Liver (tissue), 8 donors: ENCODE measurements at regions not wholly inside any gene's neighbourhood (a gene's known extent, or its start where the extent isn't known, plus 50 kb on each side); places are given as distances from the start of the nearest gene placed in this dataset.

Experiments used
- DNase-seq: peaks from one replicate; pipeline ENCODE4 v3.0.0-alpha.2; 2017; ENCODE audit warnings: low spot score
- H3K27ac ChIP-seq, 2 donors: one replicate each; pipeline ENCODE4 v1.7.0; 2013; ENCODE audit warnings: inconsistent platforms in 2 of 2, low read length in 2 of 2, control low read depth in 1 of 2, low read depth in 1 of 2, mild to moderate bottlenecking in 1 of 2
- H3K27me3 ChIP-seq, 4 donors: one replicate each; pipeline versions ENCODE4 v1.6.1 to v1.7.0; 2013; ENCODE audit warnings: low read length in 3 of 4, inconsistent platforms in 1 of 4, mild to moderate bottlenecking in 1 of 4, moderate library complexity in 1 of 4; ENCODE audit not compliant: control insufficient read depth in 4 of 4, insufficient read depth in 4 of 4
- H3K36me3 ChIP-seq, 4 donors: one replicate each; pipeline versions ENCODE4 v1.6.1 to v1.7.0; 2013; ENCODE audit warnings: low read length in 3 of 4, mild to moderate bottlenecking in 3 of 4, low read depth in 1 of 4, moderate library complexity in 1 of 4; ENCODE audit not compliant: control insufficient read depth in 4 of 4, insufficient read depth in 3 of 4
- H3K4me1 ChIP-seq, 4 donors: one replicate each; pipeline versions ENCODE4 v1.6.1 to v1.7.0; 2013; ENCODE audit warnings: low read length in 3 of 4, mild to moderate bottlenecking in 3 of 4, moderate library complexity in 1 of 4; ENCODE audit not compliant: control insufficient read depth in 4 of 4, insufficient read depth in 4 of 4
- H3K4me3 ChIP-seq, 3 donors: one replicate each; pipeline versions ENCODE4 v1.6.1 to v1.7.0; 2013; ENCODE audit warnings: low read length in 3 of 3, control low read depth in 1 of 3, low read depth in 1 of 3, mild to moderate bottlenecking in 1 of 3
- H3K9ac ChIP-seq, 2 donors: one replicate each; pipeline ENCODE4 v1.7.0; 2013; ENCODE audit warnings: low read length in 2 of 2, mild to moderate bottlenecking in 2 of 2, moderate library complexity in 2 of 2, control low read depth in 1 of 2, low read depth in 1 of 2
- H3K9me3 ChIP-seq, 4 donors: one replicate each; pipeline versions ENCODE4 v1.6.1 to v1.7.0; 2013; ENCODE audit warnings: low read length in 3 of 4; ENCODE audit not compliant: control insufficient read depth in 4 of 4
- EGR1 ChIP-seq, 2 donors: IDR thresholded peaks; 2 replicates each; pipeline ENCODE4 v1.6.1; 2016 to 2018; ENCODE audit warnings: antibody characterized with exemption in 2 of 2, low read depth in 2 of 2
- FOXA1 ChIP-seq: IDR thresholded peaks from 2 replicates; pipeline ENCODE4 v1.6.1; 2016; ENCODE audit warnings: antibody characterized with exemption
- FOXA2 ChIP-seq: IDR thresholded peaks from 2 replicates; pipeline ENCODE4 v1.6.1; 2016; ENCODE audit warnings: antibody characterized with exemption
- GABPA ChIP-seq, 2 donors: IDR thresholded peaks in 1 of 2; conservative IDR thresholded peaks in 1 of 2; 2 replicates each; pipeline ENCODE4 v1.6.1; 2016; ENCODE audit warnings: antibody characterized with exemption in 2 of 2, mild to moderate bottlenecking in 1 of 2, moderate library complexity in 1 of 2
- HNF4A ChIP-seq, 2 donors: conservative IDR thresholded peaks; 2 replicates each; pipeline ENCODE4 v1.6.1; 2016; ENCODE audit warnings: antibody characterized with exemption in 2 of 2, mild to moderate bottlenecking in 2 of 2
- HNF4G ChIP-seq: IDR thresholded peaks from 2 replicates; pipeline ENCODE4 v1.6.1; 2016; ENCODE audit warnings: antibody characterized with exemption
- JUND ChIP-seq, 2 donors: IDR thresholded peaks; 2 replicates each; pipeline ENCODE4 v1.6.1; 2016; ENCODE audit warnings: antibody characterized with exemption in 2 of 2
- NR2F2 ChIP-seq: IDR thresholded peaks from 2 replicates; pipeline ENCODE4 v1.6.1; 2016; ENCODE audit warnings: antibody characterized with exemption
- RAD21 ChIP-seq, 2 donors: IDR thresholded peaks; 2 replicates each; pipeline ENCODE4 v1.6.1; 2016; ENCODE audit warnings: antibody characterized with exemption in 2 of 2, mild to moderate bottlenecking in 2 of 2
- RXRA ChIP-seq, 2 donors: IDR thresholded peaks; 2 replicates each; pipeline ENCODE4 v1.6.1; 2017 to 2018; ENCODE audit warnings: antibody characterized with exemption in 2 of 2, mild to moderate bottlenecking in 1 of 2
- SP1 ChIP-seq: IDR thresholded peaks from 2 replicates; pipeline ENCODE4 v1.6.1; 2018; ENCODE audit warnings: antibody characterized with exemption, mild to moderate bottlenecking
- TAF1 ChIP-seq: conservative IDR thresholded peaks from 2 replicates; pipeline ENCODE4 v1.6.1; 2016; ENCODE audit warnings: antibody characterized with exemption, mild to moderate bottlenecking
- YY1 ChIP-seq: IDR thresholded peaks from 2 replicates; pipeline ENCODE4 v1.6.1; 2016; ENCODE audit warnings: antibody characterized with exemption, mild to moderate bottlenecking
- WGBS: extraction: QIAGEN DNeasy Blood & Tissue Kit; methylation state at CpG from one replicate; pipeline ENCODE4 v1.1.7; 2013; 5-methylcytosine and 5-hydroxymethylcytosine counted together
- TF ChIP-seq, protein P1 (sequence below): IDR thresholded peaks from 2 replicates; pipeline ENCODE4 v1.6.1; 2016; ENCODE audit warnings: antibody characterized with exemption
- TF ChIP-seq, protein P2 (sequence below): fragments of 150-350 bp; IDR thresholded peaks from 2 replicates; pipeline ENCODE4 v1.5.1; 2017; ENCODE audit warnings: improper control_type of control experiment, low read depth, low read length; ENCODE audit not compliant: missing input control
- TF ChIP-seq, protein P3 (sequence below): IDR thresholded peaks from 2 replicates; pipeline ENCODE4 v1.6.1; 2016; ENCODE audit warnings: antibody characterized with exemption
- TF ChIP-seq, protein P4 (sequence below): IDR thresholded peaks from 2 replicates; pipeline ENCODE4 v1.6.1; 2016; ENCODE audit warnings: antibody characterized with exemption, mild to moderate bottlenecking
- donor health status: healthy.
- donor health status: healthy.
- donor health status: healthy.
- donor health status: healthy.
- donor health status: healthy.

DNA sequence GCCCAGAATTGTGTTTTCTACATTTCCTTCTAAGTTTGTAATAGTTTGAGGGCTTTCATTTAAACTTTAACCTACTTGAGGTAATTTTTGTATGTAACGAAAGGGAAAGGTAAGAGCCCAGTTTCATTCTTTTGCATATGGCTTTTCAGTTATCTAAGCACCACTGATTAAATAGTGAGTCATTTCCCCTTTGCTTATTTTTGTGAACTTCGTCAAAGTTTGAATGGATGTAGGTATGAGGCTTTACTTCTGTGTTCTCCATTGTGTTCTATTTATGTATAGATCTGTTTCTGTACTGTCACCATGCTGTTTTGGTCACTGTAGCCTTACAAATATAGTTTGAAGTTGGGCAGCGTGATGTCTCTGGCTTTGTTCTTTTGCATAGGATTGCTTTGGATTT, 944.8 kb upstream of the CNTNAP5 start:
- Histone ChIP-seq H3K27ac (no peak overlapping the region), H3K27me3 (no peaks in the 10 kb centered on the region), H3K36me3 (no peaks in the 10 kb centered on the region), H3K4me1 (no peaks in the 10 kb centered on the region), H3K9me3 (peaks cover 0 to 6% (median 2%) of the 10 kb centered on the region in 4 donors), H3K9ac (no peak overlapping the region), H3K4me3 (no peak overlapping the region)
- 54% methylated on average over 3 of the region's 3 CpGs for WGBS
- TF ChIP-seq EGR1 (IDR thresholded peaks at IDR 0.05; ENCODE audit: low read depth in 2 of 2) (no peak), GABPA (IDR thresholded peaks at IDR 0.05 in 1 of 2, conservative IDR thresholded peaks at IDR 0.05 in 1 of 2) (no peak), FOXA2 (no peak), SP1 (no peak), HNF4A (conservative IDR thresholded peaks at IDR 0.05) (no peak), TAF1 (no peak), JUND (IDR thresholded peaks at IDR 0.05) (no peak), YY1 (no peak), RAD21 (IDR thresholded peaks at IDR 0.05) (no peak), RXRA (IDR thresholded peaks at IDR 0.05) (no peak), FOXA1 (no peak), HNF4G (no peak), NR2F2 (no peak)
- TF ChIP-seq, protein P1, sequence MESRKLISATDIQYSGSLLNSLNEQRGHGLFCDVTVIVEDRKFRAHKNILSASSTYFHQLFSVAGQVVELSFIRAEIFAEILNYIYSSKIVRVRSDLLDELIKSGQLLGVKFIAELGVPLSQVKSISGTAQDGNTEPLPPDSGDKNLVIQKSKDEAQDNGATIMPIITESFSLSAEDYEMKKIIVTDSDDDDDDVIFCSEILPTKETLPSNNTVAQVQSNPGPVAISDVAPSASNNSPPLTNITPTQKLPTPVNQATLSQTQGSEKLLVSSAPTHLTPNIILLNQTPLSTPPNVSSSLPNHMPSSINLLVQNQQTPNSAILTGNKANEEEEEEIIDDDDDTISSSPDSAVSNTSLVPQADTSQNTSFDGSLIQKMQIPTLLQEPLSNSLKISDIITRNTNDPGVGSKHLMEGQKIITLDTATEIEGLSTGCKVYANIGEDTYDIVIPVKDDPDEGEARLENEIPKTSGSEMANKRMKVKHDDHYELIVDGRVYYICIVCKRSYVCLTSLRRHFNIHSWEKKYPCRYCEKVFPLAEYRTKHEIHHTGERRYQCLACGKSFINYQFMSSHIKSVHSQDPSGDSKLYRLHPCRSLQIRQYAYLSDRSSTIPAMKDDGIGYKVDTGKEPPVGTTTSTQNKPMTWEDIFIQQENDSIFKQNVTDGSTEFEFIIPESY, result no peak
- TF ChIP-seq, protein P2, sequence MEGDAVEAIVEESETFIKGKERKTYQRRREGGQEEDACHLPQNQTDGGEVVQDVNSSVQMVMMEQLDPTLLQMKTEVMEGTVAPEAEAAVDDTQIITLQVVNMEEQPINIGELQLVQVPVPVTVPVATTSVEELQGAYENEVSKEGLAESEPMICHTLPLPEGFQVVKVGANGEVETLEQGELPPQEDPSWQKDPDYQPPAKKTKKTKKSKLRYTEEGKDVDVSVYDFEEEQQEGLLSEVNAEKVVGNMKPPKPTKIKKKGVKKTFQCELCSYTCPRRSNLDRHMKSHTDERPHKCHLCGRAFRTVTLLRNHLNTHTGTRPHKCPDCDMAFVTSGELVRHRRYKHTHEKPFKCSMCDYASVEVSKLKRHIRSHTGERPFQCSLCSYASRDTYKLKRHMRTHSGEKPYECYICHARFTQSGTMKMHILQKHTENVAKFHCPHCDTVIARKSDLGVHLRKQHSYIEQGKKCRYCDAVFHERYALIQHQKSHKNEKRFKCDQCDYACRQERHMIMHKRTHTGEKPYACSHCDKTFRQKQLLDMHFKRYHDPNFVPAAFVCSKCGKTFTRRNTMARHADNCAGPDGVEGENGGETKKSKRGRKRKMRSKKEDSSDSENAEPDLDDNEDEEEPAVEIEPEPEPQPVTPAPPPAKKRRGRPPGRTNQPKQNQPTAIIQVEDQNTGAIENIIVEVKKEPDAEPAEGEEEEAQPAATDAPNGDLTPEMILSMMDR, result no peak
- TF ChIP-seq, protein P3, sequence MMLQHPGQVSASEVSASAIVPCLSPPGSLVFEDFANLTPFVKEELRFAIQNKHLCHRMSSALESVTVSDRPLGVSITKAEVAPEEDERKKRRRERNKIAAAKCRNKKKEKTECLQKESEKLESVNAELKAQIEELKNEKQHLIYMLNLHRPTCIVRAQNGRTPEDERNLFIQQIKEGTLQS, result no peak
- TF ChIP-seq, protein P4, sequence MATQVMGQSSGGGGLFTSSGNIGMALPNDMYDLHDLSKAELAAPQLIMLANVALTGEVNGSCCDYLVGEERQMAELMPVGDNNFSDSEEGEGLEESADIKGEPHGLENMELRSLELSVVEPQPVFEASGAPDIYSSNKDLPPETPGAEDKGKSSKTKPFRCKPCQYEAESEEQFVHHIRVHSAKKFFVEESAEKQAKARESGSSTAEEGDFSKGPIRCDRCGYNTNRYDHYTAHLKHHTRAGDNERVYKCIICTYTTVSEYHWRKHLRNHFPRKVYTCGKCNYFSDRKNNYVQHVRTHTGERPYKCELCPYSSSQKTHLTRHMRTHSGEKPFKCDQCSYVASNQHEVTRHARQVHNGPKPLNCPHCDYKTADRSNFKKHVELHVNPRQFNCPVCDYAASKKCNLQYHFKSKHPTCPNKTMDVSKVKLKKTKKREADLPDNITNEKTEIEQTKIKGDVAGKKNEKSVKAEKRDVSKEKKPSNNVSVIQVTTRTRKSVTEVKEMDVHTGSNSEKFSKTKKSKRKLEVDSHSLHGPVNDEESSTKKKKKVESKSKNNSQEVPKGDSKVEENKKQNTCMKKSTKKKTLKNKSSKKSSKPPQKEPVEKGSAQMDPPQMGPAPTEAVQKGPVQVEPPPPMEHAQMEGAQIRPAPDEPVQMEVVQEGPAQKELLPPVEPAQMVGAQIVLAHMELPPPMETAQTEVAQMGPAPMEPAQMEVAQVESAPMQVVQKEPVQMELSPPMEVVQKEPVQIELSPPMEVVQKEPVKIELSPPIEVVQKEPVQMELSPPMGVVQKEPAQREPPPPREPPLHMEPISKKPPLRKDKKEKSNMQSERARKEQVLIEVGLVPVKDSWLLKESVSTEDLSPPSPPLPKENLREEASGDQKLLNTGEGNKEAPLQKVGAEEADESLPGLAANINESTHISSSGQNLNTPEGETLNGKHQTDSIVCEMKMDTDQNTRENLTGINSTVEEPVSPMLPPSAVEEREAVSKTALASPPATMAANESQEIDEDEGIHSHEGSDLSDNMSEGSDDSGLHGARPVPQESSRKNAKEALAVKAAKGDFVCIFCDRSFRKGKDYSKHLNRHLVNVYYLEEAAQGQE, result no peak
- DNase-seq, result no peak

DNA sequence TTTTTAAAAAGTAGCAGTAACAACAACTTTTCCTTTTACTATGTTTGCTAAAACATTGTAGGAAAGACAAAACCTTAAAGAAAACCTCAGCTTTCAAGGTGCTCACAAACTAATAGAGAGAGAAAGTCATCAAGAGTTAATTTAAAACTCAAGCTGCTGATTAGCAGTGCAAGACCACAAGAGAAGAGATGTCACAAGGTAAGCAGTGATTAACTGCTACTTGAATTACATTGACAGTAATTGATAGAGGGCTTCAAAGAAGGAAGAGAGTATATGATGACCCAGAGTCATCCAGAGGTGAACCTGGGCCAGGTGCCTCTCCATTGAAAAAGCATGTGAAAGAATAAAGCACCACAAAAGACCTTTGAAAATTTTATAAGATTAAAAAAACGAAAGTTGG, 939.6 kb upstream of the CNTNAP5 start:
- DNase-seq, result no peak
- TF ChIP-seq TAF1, result no peak
- TF ChIP-seq, protein P4, result no peak
- no peak for TF ChIP-seq GABPA (IDR thresholded peaks at IDR 0.05 in 1 of 2, conservative IDR thresholded peaks at IDR 0.05 in 1 of 2)
- TF ChIP-seq FOXA1, result no peak
- TF ChIP-seq, protein P3, result no peak
- TF ChIP-seq, protein P2, result no peak
- TF ChIP-seq YY1, result no peak
- no peak for TF ChIP-seq JUND (IDR thresholded peaks at IDR 0.05)

More for the DNA sequence above, 939.6 kb upstream of the CNTNAP5 start:
- Histone ChIP-seq H3K27me3 (no peaks in the 10 kb centered on the region), H3K4me3 (no peak overlapping the region), H3K4me1 (no peaks in the 10 kb centered on the region), H3K36me3 (no peaks in the 10 kb centered on the region), H3K9me3 (no peaks in the 10 kb centered on the region), H3K27ac (no peak overlapping the region), H3K9ac (no peak overlapping the region)
- 32% methylated on average over 1 of the region's 1 CpG for WGBS
